Gastroesophageal sphincter (tissue), 4 donors: ENCODE measurements at regions not wholly inside any gene's neighbourhood (a gene's known extent, or its start where the extent isn't known, plus 50 kb on each side); places are given as distances from the start of the nearest gene placed in this dataset.
A peak's percentile ranks its signal among the peaks of the same experiment; 100 is the strongest.

ENCODE experiments used
- ATAC-seq: fragments of 150-250 bp; one replicate; pipeline ENCODE4 v1.9.1; 2016; ENCODE audit warnings: mild to moderate bottlenecking, moderate library complexity
- H3K27ac ChIP-seq, 4 donors: fragments of 200-600 bp; sonication (generic) in 3 of 4; 1 replicate in 3 of 4; 2 replicates in 1 of 4; pipeline ENCODE4 v1.5.1; 2016 to 2019
- H3K27me3 ChIP-seq: fragments of 200-600 bp; sonication (generic); one replicate; pipeline ENCODE4 v1.5.1; 2019
- H3K36me3 ChIP-seq, 2 donors: fragments of 200-600 bp; sonication (generic); one replicate each; pipeline ENCODE4 v1.5.1; 2019; ENCODE audit warnings: control low read depth in 1 of 2
- H3K4me1 ChIP-seq, 3 donors: fragments of 200-600 bp; sonication (generic); 1 replicate in 2 of 3; 2 replicates in 1 of 3; pipeline ENCODE4 v1.5.1; 2016 to 2019; ENCODE audit warnings: control low read depth in 2 of 3
- H3K4me3 ChIP-seq, 2 donors: fragments of 200-600 bp; sonication (generic); one replicate each; pipeline ENCODE4 v1.5.1; 2019; ENCODE audit warnings: mild to moderate bottlenecking in 1 of 2, moderate library complexity in 1 of 2
- H3K9me3 ChIP-seq, 3 donors: fragments of 200-600 bp; sonication (generic); one replicate each; pipeline ENCODE4 v1.5.1; 2017 to 2019; ENCODE audit warnings: control low read depth in 2 of 3
- CTCF ChIP-seq, 4 experiments: fragments of 200-600 bp in 2 of 4; fragments of 450-650 bp in 2 of 4; sonication (generic) in 1 of 4; IDR thresholded peaks; one replicate each; pipeline ENCODE4 v1.5.1; 2017 to 2019; ENCODE audit warnings: antibody characterized with exemption in 4 of 4, mild to moderate bottlenecking in 2 of 4, moderate library complexity in 2 of 4
- EP300 ChIP-seq: sonication (generic); formaldehyde crosslinking; IDR thresholded peaks from one replicate; pipeline ENCODE4 v1.6.1; 2017; ENCODE audit warnings: antibody characterized with exemption, mild to moderate bottlenecking
- POLR2A ChIP-seq, 2 donors: fragments of 450-650 bp; IDR thresholded peaks; one replicate each; pipeline ENCODE4 v1.6.1; 2017; ENCODE audit warnings: antibody characterized with exemption in 2 of 2, mild to moderate bottlenecking in 2 of 2, moderate library complexity in 1 of 2
- POLR2AphosphoS5 ChIP-seq: sonication (generic); formaldehyde crosslinking; IDR thresholded peaks from one replicate; pipeline ENCODE4 v1.6.1; 2017; ENCODE audit warnings: antibody characterized with exemption
- WGBS, 2 donors: methylation state at CpG; one replicate each; pipeline ENCODE4 v1.1.5; 2018; ENCODE audit warnings: low coverage in 1 of 2; 5-methylcytosine and 5-hydroxymethylcytosine counted together

- Histone ChIP-seq H3K27ac (no peak overlapping the region), H3K9me3 (no peaks in the 10 kb centered on the region), H3K36me3 (no peaks in the 10 kb centered on the region), H3K4me1 (peaks cover 0 to 36% (median 12%) of the 10 kb centered on the region in 3 donors), H3K4me3 (no peak overlapping the region), H3K27me3 (no peaks in the 10 kb centered on the region)
- WGBS, 2 donors, result 100% methylated on average over 1 of the region's 4 CpGs; no CpG with 5 or more reads in 1 of the 2 donors
- ATAC-seq, result no peak
- TF ChIP-seq POLR2A (IDR thresholded peaks at IDR 0.05) (no peak), POLR2AphosphoS5 (no peak), EP300 (no peak), CTCF (IDR thresholded peaks at IDR 0.05) (no peak)
Measured at GRCh38 chr14:61129168-61129745, 148.2 kb downstream of the SLC38A6 start.

GRCh38 chr14:61128382-61129167 lies 147.5 kb downstream of the SLC38A6 start:
- TF ChIP-seq POLR2A (IDR thresholded peaks at IDR 0.05) (no peak), CTCF (IDR thresholded peaks at IDR 0.05) (no peak), EP300 (no peak), POLR2AphosphoS5 (no peak)
- Histone ChIP-seq H3K4me1 (peaks cover 0 to 43% (median 12%) of the 10 kb centered on the region in 3 donors), H3K27ac (no peak overlapping the region), H3K36me3 (no peaks in the 10 kb centered on the region), H3K27me3 (no peaks in the 10 kb centered on the region), H3K9me3 (no peaks in the 10 kb centered on the region), H3K4me3 (no peak overlapping the region)
- no peak for ATAC-seq
- 75 to 87% methylated on average over 6 of the region's 6 CpGs for WGBS, 2 donors

- no peaks in the 10 kb centered on the region for H3K36me3 ChIP-seq
- H3K9me3 ChIP-seq, result no peaks in the 10 kb centered on the region
- no peaks in the 10 kb centered on the region for H3K27me3 ChIP-seq
- peak overlapping the region in 2 of 4 donors; percentile 38 to 58 for H3K27ac ChIP-seq
- peaks cover 0 to 44% (median 12%) of the 10 kb centered on the region in 3 donors for H3K4me1 ChIP-seq
- ATAC-seq, result no peak
- TF ChIP-seq POLR2AphosphoS5 (no peak), POLR2A (IDR thresholded peaks at IDR 0.05) (no peak), CTCF (IDR thresholded peaks at IDR 0.05) (no peak), EP300 (no peak)
- 90 to 93% methylated on average over 2 of the region's 4 CpGs for WGBS, 2 donors
- H3K4me3 ChIP-seq, result no peak overlapping the region
Measured at GRCh38 chr14:61126603-61127498, 145.8 kb downstream of the SLC38A6 start.

GRCh38 chr14:61125867-61126572 lies 145.0 kb downstream of the SLC38A6 start:
- TF ChIP-seq EP300 (no peak), CTCF (IDR thresholded peaks at IDR 0.05) (no peak), POLR2A (IDR thresholded peaks at IDR 0.05) (no peak), POLR2AphosphoS5 (no peak)

More at GRCh38 chr14:61125867-61126572, 145.0 kb downstream of the SLC38A6 start:
- Histone ChIP-seq H3K27ac (peak overlapping the region in 3 of 4 donors; percentile 38 to 58 (median 58)), H3K4me1 (peaks cover 0 to 44% (median 12%) of the 10 kb centered on the region in 3 donors), H3K9me3 (no peaks in the 10 kb centered on the region), H3K4me3 (no peak overlapping the region), H3K27me3 (no peaks in the 10 kb centered on the region), H3K36me3 (no peaks in the 10 kb centered on the region)
- 9 to 17% methylated on average over 4 to 7 of the region's 10 CpGs for WGBS, 2 donors
- ATAC-seq, result no peak
